ENCODE measurements at regions not wholly inside any gene's neighbourhood (a gene's known extent, or its start where the extent isn't known, plus 50 kb on each side); places are given as distances from the start of the nearest gene placed in this dataset.

DNA sequence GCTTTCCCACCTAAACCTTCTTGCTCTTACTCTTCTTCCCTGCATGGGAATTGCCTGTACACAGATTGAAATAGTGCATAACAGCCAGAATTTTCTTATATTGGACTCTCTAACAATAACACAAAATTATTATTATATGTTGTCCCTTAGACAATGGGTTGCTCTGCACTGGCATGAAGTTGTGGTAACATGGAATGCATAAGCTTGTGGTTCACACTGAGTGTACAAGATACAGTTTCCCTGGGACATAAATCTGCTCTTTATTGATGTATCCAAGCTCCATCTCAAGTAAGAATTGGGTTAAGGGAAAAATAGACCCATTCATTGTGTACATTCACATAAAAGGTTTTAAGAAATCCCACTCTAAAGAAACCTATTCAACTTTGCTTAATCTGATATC, 114.4 kb upstream of the NTF3 start:
- TF ChIP-seq, protein P1, sequence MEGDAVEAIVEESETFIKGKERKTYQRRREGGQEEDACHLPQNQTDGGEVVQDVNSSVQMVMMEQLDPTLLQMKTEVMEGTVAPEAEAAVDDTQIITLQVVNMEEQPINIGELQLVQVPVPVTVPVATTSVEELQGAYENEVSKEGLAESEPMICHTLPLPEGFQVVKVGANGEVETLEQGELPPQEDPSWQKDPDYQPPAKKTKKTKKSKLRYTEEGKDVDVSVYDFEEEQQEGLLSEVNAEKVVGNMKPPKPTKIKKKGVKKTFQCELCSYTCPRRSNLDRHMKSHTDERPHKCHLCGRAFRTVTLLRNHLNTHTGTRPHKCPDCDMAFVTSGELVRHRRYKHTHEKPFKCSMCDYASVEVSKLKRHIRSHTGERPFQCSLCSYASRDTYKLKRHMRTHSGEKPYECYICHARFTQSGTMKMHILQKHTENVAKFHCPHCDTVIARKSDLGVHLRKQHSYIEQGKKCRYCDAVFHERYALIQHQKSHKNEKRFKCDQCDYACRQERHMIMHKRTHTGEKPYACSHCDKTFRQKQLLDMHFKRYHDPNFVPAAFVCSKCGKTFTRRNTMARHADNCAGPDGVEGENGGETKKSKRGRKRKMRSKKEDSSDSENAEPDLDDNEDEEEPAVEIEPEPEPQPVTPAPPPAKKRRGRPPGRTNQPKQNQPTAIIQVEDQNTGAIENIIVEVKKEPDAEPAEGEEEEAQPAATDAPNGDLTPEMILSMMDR (conservative IDR thresholded peaks at IDR 0.05; ENCODE audit: low read length) = no peak
- TF ChIP-seq EZH2phosphoT487 (IDR thresholded peaks at IDR 0.05; ENCODE audit: borderline replicate concordance, low read depth, low read length) = no peak

All from OCI-LY7 (cell line).